ENCODE measurements at regions not wholly inside any gene's neighbourhood (a gene's known extent, or its start where the extent isn't known, plus 50 kb on each side); places are given as distances from the start of the nearest gene placed in this dataset.

GRCh38 chr1:239269706-239270105 is 116.7 kb upstream of the CHRM3 start:
- DNase-seq (ENCODE audit: low read depth): no peak
- H3K4me3 ChIP-seq (ENCODE audit: low read depth, low read length): no peak overlapping the region
- TF ChIP-seq, protein P1, sequence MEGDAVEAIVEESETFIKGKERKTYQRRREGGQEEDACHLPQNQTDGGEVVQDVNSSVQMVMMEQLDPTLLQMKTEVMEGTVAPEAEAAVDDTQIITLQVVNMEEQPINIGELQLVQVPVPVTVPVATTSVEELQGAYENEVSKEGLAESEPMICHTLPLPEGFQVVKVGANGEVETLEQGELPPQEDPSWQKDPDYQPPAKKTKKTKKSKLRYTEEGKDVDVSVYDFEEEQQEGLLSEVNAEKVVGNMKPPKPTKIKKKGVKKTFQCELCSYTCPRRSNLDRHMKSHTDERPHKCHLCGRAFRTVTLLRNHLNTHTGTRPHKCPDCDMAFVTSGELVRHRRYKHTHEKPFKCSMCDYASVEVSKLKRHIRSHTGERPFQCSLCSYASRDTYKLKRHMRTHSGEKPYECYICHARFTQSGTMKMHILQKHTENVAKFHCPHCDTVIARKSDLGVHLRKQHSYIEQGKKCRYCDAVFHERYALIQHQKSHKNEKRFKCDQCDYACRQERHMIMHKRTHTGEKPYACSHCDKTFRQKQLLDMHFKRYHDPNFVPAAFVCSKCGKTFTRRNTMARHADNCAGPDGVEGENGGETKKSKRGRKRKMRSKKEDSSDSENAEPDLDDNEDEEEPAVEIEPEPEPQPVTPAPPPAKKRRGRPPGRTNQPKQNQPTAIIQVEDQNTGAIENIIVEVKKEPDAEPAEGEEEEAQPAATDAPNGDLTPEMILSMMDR (IDR thresholded peaks at IDR 0.05; ENCODE audit: low read depth, low read length, missing control alignments): no peak

DNA sequence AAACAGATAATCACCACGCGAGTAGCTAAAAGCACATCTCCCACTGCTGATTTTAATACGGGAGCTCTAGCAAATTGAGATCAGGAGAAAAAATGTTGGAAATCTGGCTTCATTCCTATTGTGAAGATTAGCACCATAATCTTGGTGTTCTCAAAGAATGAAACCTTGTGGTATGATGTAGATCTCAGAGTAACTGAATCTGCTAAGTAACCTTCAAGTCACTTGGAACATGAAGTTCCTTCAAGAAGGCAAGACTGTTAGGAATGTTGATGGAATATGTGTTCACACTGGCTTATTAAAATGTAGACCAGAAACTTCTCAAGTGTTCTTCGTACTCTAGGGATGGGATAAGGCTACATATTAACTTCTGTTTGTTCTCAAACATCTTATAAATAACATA is 117.4 kb upstream of the CHRM3 start:
- TF ChIP-seq, protein P1 (IDR thresholded peaks at IDR 0.05; ENCODE audit: low read depth, low read length, missing control alignments): no peak
- no peak for DNase-seq (ENCODE audit: low read depth)
- H3K4me3 ChIP-seq (ENCODE audit: low read depth, low read length): no peak overlapping the region

DNA sequence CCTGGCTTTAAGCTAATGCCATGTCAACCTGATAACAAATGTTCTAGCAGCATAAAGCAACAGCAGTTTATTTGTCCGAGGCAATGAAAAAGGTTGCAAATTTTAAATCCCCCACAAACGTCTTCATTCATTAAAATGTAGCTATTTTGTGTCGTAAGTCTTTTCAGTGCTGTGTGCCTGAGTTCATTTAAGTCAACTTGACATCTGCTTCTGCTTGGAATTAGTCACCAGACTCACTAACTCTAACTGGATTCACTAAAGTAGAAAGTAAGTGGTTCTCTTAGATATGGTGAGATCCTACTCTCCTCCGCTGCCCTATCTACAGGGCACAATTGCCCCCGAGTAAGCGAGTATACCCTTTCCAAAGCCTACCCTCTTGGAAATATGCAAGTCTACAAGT is 118.4 kb upstream of the CHRM3 start:
- no peak for DNase-seq (ENCODE audit: low read depth)
- TF ChIP-seq, protein P1 (IDR thresholded peaks at IDR 0.05; ENCODE audit: low read depth, low read length, missing control alignments): no peak
- H3K4me3 ChIP-seq (ENCODE audit: low read depth, low read length): no peak overlapping the region

DNA sequence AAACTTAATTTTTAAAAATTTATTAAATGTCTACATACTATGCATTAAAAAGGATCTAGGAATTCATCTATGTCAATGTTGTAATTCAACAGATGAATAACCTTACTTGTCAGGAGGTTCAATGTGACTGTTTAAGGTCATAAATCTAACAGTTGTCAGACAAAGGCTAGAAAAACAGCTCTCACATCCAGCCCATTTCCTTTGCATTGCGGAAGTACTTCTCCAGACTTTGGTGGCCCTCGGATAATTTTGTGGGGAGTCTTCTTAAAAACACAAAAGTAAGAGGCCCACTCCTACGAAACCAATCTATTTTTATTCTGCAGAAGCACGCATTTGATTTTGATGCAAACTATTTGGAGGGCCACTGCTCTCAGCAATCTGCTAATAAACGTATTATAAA is 122.6 kb upstream of the CHRM3 start:
- TF ChIP-seq, protein P1 (IDR thresholded peaks at IDR 0.05; ENCODE audit: low read depth, low read length, missing control alignments): no peak
- no peak for DNase-seq (ENCODE audit: low read depth)
- H3K4me3 ChIP-seq (ENCODE audit: low read depth, low read length): no peak overlapping the region

GRCh38 chr1:239262538-239262937 is 123.8 kb upstream of the CHRM3 start:
- no peak for DNase-seq (ENCODE audit: low read depth)
- TF ChIP-seq, protein P1 (IDR thresholded peaks at IDR 0.05; ENCODE audit: low read depth, low read length, missing control alignments): no peak
- no peak overlapping the region for H3K4me3 ChIP-seq (ENCODE audit: low read depth, low read length)

- TF ChIP-seq, protein P1 (IDR thresholded peaks at IDR 0.05; ENCODE audit: low read depth, low read length, missing control alignments): no peak
- no peak for DNase-seq (ENCODE audit: low read depth)
- no peak overlapping the region for H3K4me3 ChIP-seq (ENCODE audit: low read depth, low read length)
Measured at GRCh38 chr1:239261521-239261920, 124.8 kb upstream of the CHRM3 start.

DNA sequence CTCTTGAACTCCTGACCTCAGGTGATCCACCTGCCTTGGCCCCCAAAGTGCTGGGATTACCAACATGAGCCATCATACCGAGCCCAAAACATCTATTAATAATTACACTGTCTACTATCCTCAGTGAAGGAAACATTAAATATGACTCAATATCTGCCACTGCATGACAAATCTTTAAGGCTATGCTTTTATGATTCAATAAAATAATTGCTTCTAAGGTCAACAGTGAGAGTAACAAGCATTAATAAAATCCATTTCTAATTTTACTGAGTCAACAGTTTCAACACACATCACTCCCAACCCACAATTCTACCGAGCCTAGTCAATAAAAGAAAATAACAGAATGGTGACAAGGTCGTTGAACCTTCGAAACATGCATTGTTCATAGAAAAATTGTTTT is 125.5 kb upstream of the CHRM3 start:
- DNase-seq (ENCODE audit: low read depth): no peak
- H3K4me3 ChIP-seq (ENCODE audit: low read depth, low read length): no peak overlapping the region
- TF ChIP-seq, protein P1 (IDR thresholded peaks at IDR 0.05; ENCODE audit: low read depth, low read length, missing control alignments): no peak
